ENCODE measurements at regions not wholly inside any gene's neighbourhood (a gene's known extent, or its start where the extent isn't known, plus 50 kb on each side); places are given as distances from the start of the nearest gene placed in this dataset.

GRCh38 chr2:217183471-217183870, 323.6 kb upstream of the TNP1 start:
- no peak for DNase-seq

GRCh38 chr2:217182926-217183325, 323.1 kb upstream of the TNP1 start:
- no peak for DNase-seq

- no peak for DNase-seq
Measured at GRCh38 chr2:217181512-217181911, 321.6 kb upstream of the TNP1 start.

- DNase-seq = no peak
Measured at GRCh38 chr2:217179854-217180253, 320.0 kb upstream of the TNP1 start.

- no peak for DNase-seq
Measured at GRCh38 chr2:217178341-217178740, 318.5 kb upstream of the TNP1 start.

- DNase-seq = no peak
Measured at GRCh38 chr2:217177720-217178119, 317.9 kb upstream of the TNP1 start.

- no peak for DNase-seq
Measured at GRCh38 chr2:217171874-217172273, 312.0 kb upstream of the TNP1 start.

GRCh38 chr2:217168496-217168895, 308.6 kb upstream of the TNP1 start:
- DNase-seq = no peak

- DNase-seq = no peak
Measured at GRCh38 chr2:217167531-217167930, 307.7 kb upstream of the TNP1 start.

GRCh38 chr2:217166241-217166850, 306.5 kb upstream of the TNP1 start:
- DNase-seq = no peak

- no peak for DNase-seq
Measured at GRCh38 chr2:217165547-217165946, 305.7 kb upstream of the TNP1 start.

- no peak for DNase-seq
Measured at GRCh38 chr2:217163987-217164386, 304.1 kb upstream of the TNP1 start.

GRCh38 chr2:217162533-217162932, 302.7 kb upstream of the TNP1 start:
- no peak for DNase-seq

- no peak for DNase-seq
Measured at GRCh38 chr2:217160978-217161973, 301.4 kb upstream of the TNP1 start.

GRCh38 chr2:217160103-217160743, 300.4 kb upstream of the TNP1 start:
- no peak for DNase-seq

GRCh38 chr2:217158928-217159327, 299.1 kb upstream of the TNP1 start:
- no peak for DNase-seq

GRCh38 chr2:217157581-217157980, 297.7 kb upstream of the TNP1 start:
- no peak for DNase-seq

- no peak for DNase-seq
Measured at GRCh38 chr2:217156801-217157200, 296.9 kb upstream of the TNP1 start.

GRCh38 chr2:217154923-217155322, 295.1 kb upstream of the TNP1 start:
- no peak for DNase-seq

- DNase-seq = no peak
Measured at GRCh38 chr2:217153510-217153909, 293.6 kb upstream of the TNP1 start.

- no peak for DNase-seq
Measured at GRCh38 chr2:217152831-217153230, 293.0 kb upstream of the TNP1 start.

- no peak for DNase-seq
Measured at GRCh38 chr2:217151509-217152206, 291.8 kb upstream of the TNP1 start.

- DNase-seq = no peak
Measured at GRCh38 chr2:217150236-217150635, 290.4 kb upstream of the TNP1 start.

All from effector CD8-positive, alpha-beta T cell (primary cell).